ENCODE measurements at regions not wholly inside any gene's neighbourhood (a gene's known extent, or its start where the extent isn't known, plus 50 kb on each side); places are given as distances from the start of the nearest gene placed in this dataset.

- TF ChIP-seq CTCF (IDR thresholded peaks at IDR 0.05) (no peak), POLR2AphosphoS5 (IDR thresholded peaks at IDR 0.05) (no peak), EP300 (IDR thresholded peaks at IDR 0.05) (no peak)
Measured at GRCh38 chr18:21998486-21998885, 170.9 kb upstream of the GATA6 start.

Data from upper lobe of left lung (tissue), 4 donors.